ENCODE measurements at regions not wholly inside any gene's neighbourhood (a gene's known extent, or its start where the extent isn't known, plus 50 kb on each side); places are given as distances from the start of the nearest gene placed in this dataset.
"Not testable (repeated sequence)": the region's sequence is repeated elsewhere in the genome, so short reads cannot be mapped to it uniquely, and the experiment has no call there.

DNA sequence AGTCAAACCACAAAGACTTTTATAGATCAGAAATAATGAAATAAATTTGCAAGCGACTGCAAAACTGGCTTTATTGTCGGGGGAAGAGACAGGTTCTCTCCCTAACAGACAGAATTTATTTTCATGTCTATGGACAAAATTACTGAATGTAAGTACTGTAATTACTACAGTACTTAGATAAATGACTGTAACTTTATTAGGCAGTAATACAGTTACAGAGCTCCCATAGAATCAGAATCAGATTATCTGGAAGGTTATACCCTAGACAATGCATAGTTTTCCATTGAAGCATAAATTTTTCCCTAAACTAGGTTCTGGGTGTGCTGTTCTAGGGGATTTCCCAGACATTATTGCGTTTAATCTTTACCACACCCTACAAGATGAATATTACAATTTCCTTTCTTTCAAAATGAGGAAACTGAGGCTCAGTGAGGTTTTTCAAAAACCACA lies 114.2 kb downstream of the C12orf75 start:
- Histone ChIP-seq H3K4me2 (ENCODE audit: low read depth, low read length, poor library complexity, severe bottlenecking) (no peak overlapping the region), H4K20me1 (ENCODE audit: low read depth, low read length) (no peaks in the 10 kb centered on the region), H3K79me2 (ENCODE audit: insufficient read depth, low read length) (no peaks in the 10 kb centered on the region), H2AFZ (ENCODE audit: low read depth, low read length, severe bottlenecking) (no peak overlapping the region), H3K9me2 (replicated peaks; ENCODE audit: insufficient read depth, low read length) (no peaks in the 10 kb centered on the region), H3F3A (ENCODE audit: insufficient read depth) (no peaks in the 10 kb centered on the region), H3K27ac (ENCODE audit: low read depth, low read length) (no peak overlapping the region), H3K9ac (ENCODE audit: low read length) (no peak overlapping the region), H3K4me3 (ENCODE audit: insufficient read depth, low read length, poor library complexity, severe bottlenecking) (no peak overlapping the region), H3K27me3 (ENCODE audit: low read length) (no peaks in the 10 kb centered on the region), H3K9me3 (ENCODE audit: insufficient read depth, low read length) (no peaks in the 10 kb centered on the region), H3K36me3 (ENCODE audit: low read length) (no peaks in the 10 kb centered on the region)
- no peak for TF ChIP-seq EZH2phosphoT487 (conservative IDR thresholded peaks at IDR 0.05; ENCODE audit: low read length)
- no peak for TF ChIP-seq CTCF (IDR thresholded peaks at IDR 0.05; ENCODE audit: insufficient read depth, low read length, poor library complexity, severe bottlenecking)

DNA sequence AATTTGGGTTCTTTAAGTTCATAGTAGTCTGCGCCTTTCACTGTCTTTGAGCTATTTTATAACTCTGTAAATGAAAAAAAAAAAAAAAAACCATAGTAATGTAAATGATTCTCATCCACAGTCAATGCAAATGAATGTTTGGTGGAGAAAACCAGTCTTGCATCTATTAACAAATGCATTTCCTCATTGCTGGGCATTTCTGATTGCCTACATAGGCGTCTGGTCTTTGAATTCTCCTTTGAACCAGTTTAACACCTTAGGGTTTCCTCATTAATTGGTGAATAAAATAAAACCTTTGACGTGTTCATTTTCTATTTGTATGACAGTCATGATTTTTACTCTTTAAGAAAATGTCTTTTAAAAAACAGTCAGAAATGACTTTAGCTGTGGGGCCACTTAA lies 114.8 kb downstream of the C12orf75 start:
- no peak overlapping the region for H3K4me3 ChIP-seq (ENCODE audit: insufficient read depth, low read length, poor library complexity, severe bottlenecking)
- no peaks in the 10 kb centered on the region for H3K79me2 ChIP-seq (ENCODE audit: insufficient read depth, low read length)
- H2AFZ ChIP-seq (ENCODE audit: low read depth, low read length, severe bottlenecking): no peak overlapping the region
- no peak overlapping the region for H3K4me2 ChIP-seq (ENCODE audit: low read depth, low read length, poor library complexity, severe bottlenecking)
- H3K27ac ChIP-seq (ENCODE audit: low read depth, low read length): no peak overlapping the region
- no peak overlapping the region for H3K9ac ChIP-seq (ENCODE audit: low read length)
- no peaks in the 10 kb centered on the region for H3K27me3 ChIP-seq (ENCODE audit: low read length)
- H3K36me3 ChIP-seq (ENCODE audit: low read length): no peaks in the 10 kb centered on the region
- no peaks in the 10 kb centered on the region for H3K9me2 ChIP-seq (replicated peaks; ENCODE audit: insufficient read depth, low read length)
- TF ChIP-seq EZH2phosphoT487 (conservative IDR thresholded peaks at IDR 0.05; ENCODE audit: low read length) (no peak), CTCF (IDR thresholded peaks at IDR 0.05; ENCODE audit: insufficient read depth, low read length, poor library complexity, severe bottlenecking) (no peak)
- no peaks in the 10 kb centered on the region for H3F3A ChIP-seq (ENCODE audit: insufficient read depth)
- no peaks in the 10 kb centered on the region for H3K9me3 ChIP-seq (ENCODE audit: insufficient read depth, low read length)
- H4K20me1 ChIP-seq (ENCODE audit: low read depth, low read length): no peaks in the 10 kb centered on the region

- no peak overlapping the region for H3K27ac ChIP-seq (ENCODE audit: low read depth, low read length)
- H2AFZ ChIP-seq (ENCODE audit: low read depth, low read length, severe bottlenecking): no peak overlapping the region
Measured at GRCh38 chr12:105445649-105446048, 115.2 kb downstream of the C12orf75 start.

DNA sequence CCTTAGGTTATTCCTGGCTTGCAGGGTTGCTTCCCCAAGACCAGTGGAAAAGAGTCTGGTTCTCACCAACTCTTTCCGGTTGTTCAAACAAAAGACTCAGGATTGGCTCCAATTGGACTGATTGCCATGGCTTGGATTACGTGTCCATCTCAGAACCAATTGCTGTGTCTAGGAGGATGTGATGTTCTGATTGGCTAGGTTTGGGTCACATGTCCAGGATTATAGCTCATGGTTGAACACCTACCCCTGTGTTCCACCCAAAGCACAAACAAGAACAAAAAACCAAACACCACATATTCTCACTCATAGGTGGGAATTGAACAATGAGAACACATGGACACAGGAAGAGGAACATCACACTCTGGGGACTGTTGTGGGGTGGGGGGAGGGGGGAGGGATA lies 116.0 kb downstream of the C12orf75 start:
- H2AFZ ChIP-seq (ENCODE audit: low read depth, low read length, severe bottlenecking); H3K27ac ChIP-seq (ENCODE audit: low read depth, low read length): not testable (repeated sequence)

More at GRCh38 chr12:105445649-105446048, 115.2 kb downstream of the C12orf75 start:
- Histone ChIP-seq H3K79me2 (ENCODE audit: insufficient read depth, low read length) (no peaks in the 10 kb centered on the region), H3F3A (ENCODE audit: insufficient read depth) (no peaks in the 10 kb centered on the region), H3K4me2 (ENCODE audit: low read depth, low read length, poor library complexity, severe bottlenecking) (no peak overlapping the region), H3K4me3 (ENCODE audit: insufficient read depth, low read length, poor library complexity, severe bottlenecking) (no peak overlapping the region), H3K27me3 (ENCODE audit: low read length) (no peaks in the 10 kb centered on the region), H3K9ac (ENCODE audit: low read length) (no peak overlapping the region), H4K20me1 (ENCODE audit: low read depth, low read length) (no peaks in the 10 kb centered on the region), H3K36me3 (ENCODE audit: low read length) (no peaks in the 10 kb centered on the region), H3K9me3 (ENCODE audit: insufficient read depth, low read length) (no peaks in the 10 kb centered on the region), H3K9me2 (replicated peaks; ENCODE audit: insufficient read depth, low read length) (no peaks in the 10 kb centered on the region)
- TF ChIP-seq CTCF (IDR thresholded peaks at IDR 0.05; ENCODE audit: insufficient read depth, low read length, poor library complexity, severe bottlenecking): no peak

More for the DNA sequence above, 116.0 kb downstream of the C12orf75 start:
- not testable (repeated sequence) for H3K4me3 ChIP-seq (ENCODE audit: insufficient read depth, low read length, poor library complexity, severe bottlenecking); H3K9me2 ChIP-seq (replicated peaks; ENCODE audit: insufficient read depth, low read length); H3F3A ChIP-seq (ENCODE audit: insufficient read depth); H3K36me3 ChIP-seq (ENCODE audit: low read length); H3K79me2 ChIP-seq (ENCODE audit: insufficient read depth, low read length); H3K4me2 ChIP-seq (ENCODE audit: low read depth, low read length, poor library complexity, severe bottlenecking); H4K20me1 ChIP-seq (ENCODE audit: low read depth, low read length); H3K27me3 ChIP-seq (ENCODE audit: low read length); H3K9me3 ChIP-seq (ENCODE audit: insufficient read depth, low read length); H3K9ac ChIP-seq (ENCODE audit: low read length)
